Hematopoietic multipotent progenitor cell (in vitro differentiated cells): ENCODE measurements at regions not wholly inside any gene's neighbourhood (a gene's known extent, or its start where the extent isn't known, plus 50 kb on each side); places are given as distances from the start of the nearest gene placed in this dataset.
"Not testable (repeated sequence)": the region's sequence is repeated elsewhere in the genome, so short reads cannot be mapped to it uniquely, and the experiment has no call there.

Experiments used
- DNase-seq, 3 donors: peaks; one replicate each; pipeline ENCODE4 v3.0.0-alpha.2; 2011 to 2015; ENCODE audit warnings: low read depth in 2 of 3, low spot score in 2 of 3

DNA sequence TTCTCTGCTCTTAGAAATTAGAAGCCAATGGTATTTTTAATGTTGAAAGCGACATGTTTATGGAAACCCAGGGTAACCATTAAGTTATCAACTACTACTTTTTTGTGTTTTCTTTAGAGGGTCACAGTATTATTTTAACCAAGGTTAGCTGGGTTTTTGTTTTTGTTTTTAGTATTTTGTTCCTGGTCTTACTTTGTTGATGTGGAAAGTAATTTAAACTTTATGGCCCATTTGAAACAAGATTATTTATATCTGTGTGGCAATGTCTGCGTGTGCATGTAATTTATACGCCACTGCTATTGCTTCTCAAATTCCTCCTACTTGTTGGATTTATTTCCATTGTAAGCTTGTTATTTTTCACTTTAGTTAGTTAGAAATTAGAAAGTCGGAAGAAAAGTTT, 722.1 kb upstream of the NR2F2 start:
- no peak for DNase-seq

GRCh38 chr15:95609096-95609495, 721.4 kb upstream of the NR2F2 start:
- peak in 1 of 3 donors; percentile 2 for DNase-seq

DNA sequence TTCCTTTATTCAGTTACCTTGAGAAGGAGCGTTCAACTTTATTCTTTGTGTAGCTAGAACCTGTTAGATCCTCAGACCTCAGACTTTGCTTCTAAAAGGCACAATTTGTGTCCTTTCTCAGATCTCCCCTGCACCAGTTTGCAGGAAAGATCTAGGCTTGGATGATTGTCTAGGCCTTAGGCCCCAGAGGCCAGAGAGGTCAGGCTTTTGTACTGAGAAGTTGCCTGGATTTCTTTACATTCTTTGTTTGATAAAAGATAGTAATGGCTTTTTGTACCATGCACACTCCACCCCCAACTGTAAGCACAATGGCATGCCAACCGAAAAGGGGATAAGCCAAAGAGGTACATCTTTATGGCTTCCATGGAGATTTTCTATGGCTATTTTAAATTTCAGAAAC, 719.6 kb upstream of the NR2F2 start:
- no peak for DNase-seq

- no peak for DNase-seq
These were observed 715.1 kb upstream of the NR2F2 start for GRCh38 chr15:95615436-95615835.

- no peak for DNase-seq
These were observed 714.2 kb upstream of the NR2F2 start for GRCh38 chr15:95616306-95616705.

GRCh38 chr15:95620934-95621579, 709.4 kb upstream of the NR2F2 start:
- no peak for DNase-seq

DNA sequence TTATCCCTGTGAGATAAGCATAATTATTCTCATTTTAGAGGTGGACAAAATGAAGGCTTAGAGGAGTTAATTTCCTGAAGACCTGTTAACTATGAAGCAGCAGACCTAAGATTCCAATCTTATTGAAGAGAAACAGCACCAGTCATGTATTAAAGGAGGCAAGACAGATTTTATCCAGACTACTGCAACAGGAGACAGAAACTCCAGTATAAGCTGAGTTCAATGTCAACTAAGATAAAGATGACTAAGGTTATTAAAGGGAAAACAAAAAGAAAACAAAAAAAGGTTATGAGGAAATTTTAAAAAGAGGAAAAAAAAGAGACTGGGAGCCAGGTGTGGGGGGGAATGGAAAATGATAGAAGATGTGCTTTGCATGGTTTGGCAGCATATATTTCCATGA, 707.7 kb upstream of the NR2F2 start:
- no peak for DNase-seq

DNA sequence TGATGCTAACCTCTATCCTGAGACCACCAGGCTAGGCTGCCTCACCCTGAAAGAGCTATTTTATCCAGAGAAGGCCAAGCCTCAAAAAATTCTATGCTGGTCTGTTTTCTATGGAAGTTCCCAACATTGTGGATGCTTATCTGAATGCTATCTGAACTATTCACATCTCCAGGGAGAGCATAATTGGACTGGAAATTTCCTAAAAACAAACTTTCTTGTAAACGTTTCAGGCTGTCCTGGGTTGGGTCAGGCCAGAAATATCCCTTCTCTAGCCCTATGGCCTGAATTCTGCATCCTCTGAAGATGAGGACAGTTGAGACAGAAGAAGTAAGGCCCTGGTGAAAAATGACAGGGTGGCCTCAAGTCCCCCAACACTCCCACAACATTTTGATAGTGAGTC, 706.4 kb upstream of the NR2F2 start:
- no peak for DNase-seq

DNA sequence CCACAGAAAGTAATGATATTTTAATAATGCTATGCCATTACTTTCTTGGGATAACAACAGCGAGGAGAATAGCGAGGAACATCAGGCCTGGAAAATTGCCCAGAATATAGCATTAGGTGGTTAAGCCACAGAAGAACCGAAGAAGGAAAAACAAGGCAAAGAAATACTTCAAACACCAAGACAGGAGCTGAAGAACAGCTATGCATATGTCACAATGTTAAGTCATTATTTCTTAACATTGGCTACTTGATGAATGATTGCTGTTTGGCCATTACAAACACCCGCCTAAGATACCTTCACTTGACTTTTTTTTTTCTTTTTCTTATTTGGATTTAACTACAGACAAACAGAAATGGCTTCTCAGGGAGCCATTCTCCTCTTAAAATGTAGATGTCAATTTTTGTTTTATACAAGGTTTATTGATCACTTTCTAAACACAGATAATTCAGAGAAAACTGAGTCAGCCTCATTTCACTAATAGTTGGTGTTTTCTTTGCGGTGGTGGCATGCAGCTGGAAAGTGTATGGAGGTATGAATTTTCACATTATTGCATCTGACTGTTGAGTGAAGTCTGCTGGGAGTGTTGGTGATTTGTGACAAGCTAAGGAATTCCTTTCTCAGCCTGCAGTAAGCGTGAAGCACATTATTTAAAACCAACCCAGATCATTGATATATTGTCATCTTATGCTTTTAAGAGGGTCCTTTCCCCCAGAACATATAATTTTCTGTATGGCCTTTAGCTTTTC, 705.7 kb upstream of the NR2F2 start:
- DNase-seq, result no peak

DNA sequence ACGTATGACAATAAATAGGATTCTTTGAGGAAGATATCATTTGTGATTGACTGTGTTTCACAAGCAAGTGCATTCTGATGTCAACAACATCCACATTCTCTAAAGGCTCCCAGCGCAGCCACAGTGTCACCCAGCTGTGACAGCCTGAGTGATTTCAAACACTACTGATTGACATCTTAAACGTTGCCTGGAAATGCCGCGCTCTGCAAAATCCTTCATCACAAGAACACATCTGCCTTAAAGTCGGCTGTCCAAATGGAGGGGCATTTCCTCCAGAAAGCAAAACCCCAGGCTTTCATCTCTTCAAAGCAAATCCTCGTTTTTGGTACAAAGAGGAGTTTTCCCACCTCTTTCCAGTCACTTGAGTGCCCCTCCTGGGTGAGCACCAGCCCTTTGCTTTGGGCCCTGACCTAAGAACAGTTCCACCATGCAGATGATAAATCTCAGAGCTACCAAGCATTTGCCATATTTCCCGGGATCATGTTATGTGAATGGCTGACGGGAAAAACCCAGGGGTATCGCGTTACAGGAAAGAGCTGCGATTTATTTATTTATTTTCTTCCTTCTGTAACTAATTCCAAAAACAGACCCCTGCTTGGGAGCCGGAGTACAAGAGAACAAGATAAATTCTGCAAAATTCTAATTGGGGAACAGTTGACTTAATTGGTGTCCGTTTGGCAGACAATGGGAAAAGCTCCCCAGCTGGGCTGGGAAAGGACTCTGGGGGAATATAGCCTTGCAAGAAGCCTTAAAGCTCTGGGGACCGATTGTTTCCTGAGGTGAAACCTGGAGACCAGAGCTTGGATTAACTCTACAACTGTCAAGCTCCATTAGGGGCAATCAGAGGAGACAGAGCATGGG, 703.8 kb upstream of the NR2F2 start:
- no peak for DNase-seq

- DNase-seq, result no peak
These were observed 700.9 kb upstream of the NR2F2 start for GRCh38 chr15:95629503-95630168.

- no peak for DNase-seq
These were observed 699.8 kb upstream of the NR2F2 start for GRCh38 chr15:95630683-95631082.

DNA sequence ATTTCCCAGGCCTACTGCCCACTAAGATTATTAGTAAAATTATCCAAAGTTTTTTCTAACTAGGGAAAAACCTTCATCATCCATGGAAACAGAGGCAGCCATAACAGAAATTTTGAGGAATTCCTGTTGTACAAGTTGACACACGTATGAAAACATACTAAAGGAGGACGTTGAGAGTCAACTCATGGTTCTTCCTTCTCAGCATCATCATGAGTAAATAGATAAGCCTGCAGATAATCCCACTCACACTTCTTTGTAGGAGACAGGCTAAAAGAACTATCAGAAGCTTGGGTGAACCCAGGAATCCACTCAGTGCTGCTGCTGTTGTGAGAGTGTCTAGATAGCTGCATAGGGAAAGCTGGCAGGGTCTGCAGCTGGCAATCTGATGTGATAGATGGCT, 694.8 kb upstream of the NR2F2 start:
- DNase-seq, result no peak

- no peak for DNase-seq
These were observed 694.4 kb upstream of the NR2F2 start for GRCh38 chr15:95636107-95636506.

DNA sequence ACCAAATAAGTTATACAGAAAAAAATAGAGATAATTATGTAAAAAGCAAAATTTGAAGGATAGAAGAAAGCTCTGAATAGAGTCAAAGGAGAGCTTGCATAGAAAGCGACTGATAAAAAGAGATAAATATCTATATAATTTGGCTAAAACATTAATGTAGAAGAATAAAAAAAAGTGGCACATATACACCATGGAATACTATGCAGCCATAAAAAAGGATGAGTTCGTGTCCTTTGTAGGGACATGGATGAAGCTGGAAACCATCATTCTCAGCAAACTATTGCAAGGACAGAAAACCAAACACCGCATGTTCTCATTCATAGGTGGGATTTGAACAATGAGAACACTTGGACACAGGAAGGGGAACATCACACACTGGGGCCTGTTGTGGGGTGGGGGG, 693.3 kb upstream of the NR2F2 start:
- DNase-seq, result not testable (repeated sequence)

DNA sequence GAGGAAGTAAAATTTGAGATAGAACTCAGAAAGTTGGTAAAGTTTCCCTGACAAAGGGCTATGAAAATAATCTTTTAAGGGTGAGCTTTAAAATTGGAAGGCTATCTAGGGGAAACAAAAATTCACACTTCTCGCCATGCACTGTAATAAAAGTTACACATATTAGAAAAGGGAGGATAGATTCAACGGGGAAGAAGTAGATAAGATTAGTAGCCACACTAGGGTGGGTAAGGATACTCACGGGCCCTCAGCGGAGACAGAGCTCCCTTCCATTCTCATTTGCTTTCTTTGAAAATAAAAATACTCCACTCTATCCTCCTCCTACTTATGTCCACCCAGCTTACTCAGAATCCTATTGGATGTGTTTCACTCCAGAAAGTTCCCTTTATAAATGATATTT, 691.3 kb upstream of the NR2F2 start:
- no peak for DNase-seq

DNA sequence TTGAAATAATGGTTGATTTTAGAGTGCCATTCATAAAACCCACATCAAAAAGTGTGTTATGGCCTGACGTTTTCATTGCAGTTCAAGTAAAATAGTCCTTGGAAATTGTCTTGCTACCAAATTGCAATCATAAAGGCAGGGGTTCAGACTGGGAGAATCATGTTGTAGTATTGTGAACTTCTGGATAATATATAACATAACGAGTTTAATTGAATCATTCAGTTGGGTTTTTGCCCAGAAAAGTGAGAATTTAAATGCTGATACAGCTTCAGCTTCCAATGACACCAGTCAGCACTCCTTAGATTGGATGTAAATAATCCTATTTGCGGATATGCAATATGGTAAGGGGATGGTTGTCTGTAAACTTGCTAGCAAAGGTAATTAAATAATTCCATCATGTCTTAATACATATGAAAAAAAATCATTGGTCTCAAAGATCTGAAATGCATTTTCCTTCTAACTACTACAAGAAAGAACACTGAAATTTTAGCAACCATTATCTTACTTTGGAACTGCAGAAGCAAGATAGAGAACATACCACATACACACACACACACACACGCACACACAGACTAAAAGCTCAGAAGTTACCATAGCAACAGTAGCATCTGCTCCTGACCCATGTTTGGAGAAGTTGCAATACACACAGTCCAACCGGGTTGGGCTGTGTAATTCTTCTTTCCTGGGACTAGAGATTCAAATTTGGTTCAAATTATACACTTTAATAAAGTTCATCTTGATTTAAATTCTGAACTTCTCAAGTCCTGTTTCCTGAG, 686.2 kb upstream of the NR2F2 start:
- DNase-seq, result no peak

DNA sequence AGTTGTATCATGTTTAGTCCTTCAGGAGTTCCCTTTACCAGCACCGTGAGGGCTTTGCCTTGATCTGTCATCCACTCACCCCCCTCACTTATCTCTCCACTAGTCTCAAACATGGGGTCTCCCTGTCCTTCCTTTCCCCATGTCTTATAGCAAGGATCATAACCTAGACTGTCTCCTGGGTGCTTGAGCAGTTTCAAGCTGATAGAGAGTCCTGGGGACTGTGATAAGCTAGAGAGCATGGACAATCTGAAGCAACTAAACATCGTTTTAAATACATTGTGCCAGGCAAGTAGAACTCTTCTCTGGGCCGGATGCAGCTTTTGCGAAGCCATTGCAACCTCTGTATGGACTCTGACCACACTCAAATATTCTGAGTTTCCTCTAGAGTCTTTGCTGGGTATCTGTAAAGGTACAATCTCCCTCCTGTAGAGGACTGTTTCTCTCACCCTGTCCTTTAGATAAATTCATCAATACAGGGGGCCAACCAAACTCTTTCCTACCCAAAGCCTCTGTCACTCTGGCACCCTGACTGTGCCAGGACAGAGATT, 684.6 kb upstream of the NR2F2 start:
- no peak for DNase-seq

DNA sequence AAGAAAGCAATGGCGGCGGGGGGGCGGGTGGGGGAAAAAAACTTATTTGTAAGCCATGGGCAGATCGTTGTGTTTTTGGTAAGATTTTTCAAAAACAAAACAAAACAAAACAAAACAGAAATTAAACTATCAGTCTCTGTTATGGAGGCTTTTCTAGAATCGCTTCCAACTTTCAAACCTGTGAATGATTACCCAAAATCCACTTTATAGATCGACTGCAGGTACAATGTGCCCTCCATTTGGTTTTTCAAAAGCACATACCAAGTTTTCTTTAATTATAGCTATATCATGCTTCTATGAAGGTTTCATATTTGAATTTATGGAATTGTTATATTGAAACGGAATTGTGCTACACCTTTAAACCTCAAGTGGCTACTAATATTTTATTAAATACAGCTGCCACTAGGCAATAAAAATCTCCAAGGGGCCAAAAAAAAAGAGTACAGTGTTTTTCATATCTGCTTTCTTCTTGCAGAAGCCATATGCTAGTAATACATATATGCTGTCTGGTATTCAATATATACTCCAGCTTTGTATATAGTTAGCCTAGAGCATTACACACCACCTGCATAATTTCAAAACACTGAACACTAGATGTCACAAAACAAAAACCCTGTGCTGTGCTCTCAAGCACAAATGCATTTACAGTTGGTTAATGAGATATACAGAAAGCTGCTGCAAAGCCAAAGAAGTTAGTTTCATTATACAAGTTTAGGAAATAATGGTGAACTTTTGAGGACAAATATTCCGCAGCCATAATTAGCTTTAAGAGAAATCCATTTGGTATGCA, 683.8 kb upstream of the NR2F2 start:
- no peak for DNase-seq
